ENCODE measurements at regions not wholly inside any gene's neighbourhood (a gene's known extent, or its start where the extent isn't known, plus 50 kb on each side); places are given as distances from the start of the nearest gene placed in this dataset.

- TF ChIP-seq POLR2AphosphoS5 (IDR thresholded peaks at IDR 0.05; ENCODE audit: low read depth, low read length) (no peak), CTCF (IDR thresholded peaks at IDR 0.05) (peak; percentile 29), YY1 (IDR thresholded peaks at IDR 0.05; ENCODE audit: low read depth) (no peak), EZH2phosphoT487 (IDR thresholded peaks at IDR 0.05; ENCODE audit: borderline replicate concordance, low read depth) (no peak), EP300 (IDR thresholded peaks at IDR 0.05; ENCODE audit: borderline replicate concordance in 1 of 2, low read depth in 1 of 2, low read length in 1 of 2) (no peak), FOXM1 (IDR thresholded peaks at IDR 0.05; ENCODE audit: low read depth) (no peak), REST (IDR thresholded peaks at IDR 0.05; ENCODE audit: low read depth, low read length) (no peak), RCOR1 (IDR thresholded peaks at IDR 0.05; ENCODE audit: low read length) (no peak), GATA2 (CRISPR knock-in tag; IDR thresholded peaks at IDR 0.05) (no peak), ZBTB33 (IDR thresholded peaks at IDR 0.05; ENCODE audit: borderline replicate concordance, low read depth) (no peak), RXRA (IDR thresholded peaks at IDR 0.05; ENCODE audit: borderline replicate concordance, low read depth) (no peak)
Measured at GRCh38 chr7:121605317-121605680, 209.2 kb upstream of the FAM3C start.

Measured in SK-N-SH (cell line).